Stimulated activated CD8-positive, alpha-beta memory T cell treated with anti-CD3 and anti-CD28 coated beads, Interleukin-7, amount 100 ng/mL, for 24 hours (primary cell): ENCODE measurements at regions not wholly inside any gene's neighbourhood (a gene's known extent, or its start where the extent isn't known, plus 50 kb on each side); places are given as distances from the start of the nearest gene placed in this dataset.
"Not testable (repeated sequence)": the region's sequence is repeated elsewhere in the genome, so short reads cannot be mapped to it uniquely, and the experiment has no call there.

Experiments
- DNase-seq: peaks from one replicate; pipeline ENCODE4 v3.0.0-alpha.2; 2020; ENCODE audit warnings: low read depth

GRCh38 chr2:226125176-226125883 is 674.3 kb downstream of the IRS1 start:
- DNase-seq = no peak

- no peak for DNase-seq
These were observed 675.0 kb downstream of the IRS1 start for GRCh38 chr2:226124548-226125011.

- no peak for DNase-seq
These were observed 676.3 kb downstream of the IRS1 start for GRCh38 chr2:226123300-226123699.

GRCh38 chr2:226122041-226122440 is 677.6 kb downstream of the IRS1 start:
- no peak for DNase-seq

- DNase-seq = no peak
These were observed 678.4 kb downstream of the IRS1 start for GRCh38 chr2:226121046-226121738.

- no peak for DNase-seq
These were observed 680.9 kb downstream of the IRS1 start for GRCh38 chr2:226118471-226119429.

GRCh38 chr2:226117510-226118065 is 682.0 kb downstream of the IRS1 start:
- no peak for DNase-seq

GRCh38 chr2:226116346-226116745 is 683.3 kb downstream of the IRS1 start:
- DNase-seq = no peak

GRCh38 chr2:226115832-226116200 is 683.8 kb downstream of the IRS1 start:
- DNase-seq = no peak

GRCh38 chr2:226115102-226115831 is 684.4 kb downstream of the IRS1 start:
- no peak for DNase-seq

GRCh38 chr2:226114436-226114835 is 685.2 kb downstream of the IRS1 start:
- no peak for DNase-seq

GRCh38 chr2:226098861-226099745 is 699.6 kb downstream of the NYAP2 start:
- no peak for DNase-seq

GRCh38 chr2:226095058-226095457 is 695.5 kb downstream of the NYAP2 start:
- DNase-seq = no peak

GRCh38 chr2:226093364-226093763 is 693.9 kb downstream of the NYAP2 start:
- DNase-seq = no peak

- DNase-seq = no peak
These were observed 688.8 kb downstream of the NYAP2 start for GRCh38 chr2:226088366-226088674.

GRCh38 chr2:226087505-226088365 is 688.2 kb downstream of the NYAP2 start:
- no peak for DNase-seq

GRCh38 chr2:226087051-226087450 is 687.5 kb downstream of the NYAP2 start:
- no peak for DNase-seq

GRCh38 chr2:226086190-226086589 is 686.7 kb downstream of the NYAP2 start:
- no peak for DNase-seq

- DNase-seq = not testable (repeated sequence)
These were observed 685.9 kb downstream of the NYAP2 start for GRCh38 chr2:226085425-226085824.

GRCh38 chr2:226080334-226080733 is 680.8 kb downstream of the NYAP2 start:
- no peak for DNase-seq
